ENCODE measurements at regions not wholly inside any gene's neighbourhood (a gene's known extent, or its start where the extent isn't known, plus 50 kb on each side); places are given as distances from the start of the nearest gene placed in this dataset.

DNA sequence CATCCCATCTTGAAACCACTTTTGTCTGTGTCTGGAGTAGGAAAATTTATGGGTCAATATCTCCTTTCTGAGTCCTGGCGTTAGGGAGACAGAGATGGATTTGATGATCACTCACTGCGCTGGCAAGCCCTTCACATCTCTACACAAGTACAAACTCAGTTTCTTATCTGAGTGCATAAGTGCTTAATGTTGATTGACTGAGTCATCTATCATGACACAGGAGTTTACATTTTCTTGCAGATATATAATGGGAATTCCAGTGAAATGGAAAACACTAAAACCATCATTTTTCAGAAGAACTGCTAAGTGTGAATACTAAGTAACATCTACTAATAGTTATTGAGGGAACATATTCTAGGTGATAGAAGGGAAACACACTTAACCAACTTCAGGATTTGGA, 763.9 kb upstream of the COBL start:
- H3K27me3 Mint-ChIP-seq (ENCODE audit: low read depth): no peaks in the 10 kb centered on the region
- TF ChIP-seq, protein P1, sequence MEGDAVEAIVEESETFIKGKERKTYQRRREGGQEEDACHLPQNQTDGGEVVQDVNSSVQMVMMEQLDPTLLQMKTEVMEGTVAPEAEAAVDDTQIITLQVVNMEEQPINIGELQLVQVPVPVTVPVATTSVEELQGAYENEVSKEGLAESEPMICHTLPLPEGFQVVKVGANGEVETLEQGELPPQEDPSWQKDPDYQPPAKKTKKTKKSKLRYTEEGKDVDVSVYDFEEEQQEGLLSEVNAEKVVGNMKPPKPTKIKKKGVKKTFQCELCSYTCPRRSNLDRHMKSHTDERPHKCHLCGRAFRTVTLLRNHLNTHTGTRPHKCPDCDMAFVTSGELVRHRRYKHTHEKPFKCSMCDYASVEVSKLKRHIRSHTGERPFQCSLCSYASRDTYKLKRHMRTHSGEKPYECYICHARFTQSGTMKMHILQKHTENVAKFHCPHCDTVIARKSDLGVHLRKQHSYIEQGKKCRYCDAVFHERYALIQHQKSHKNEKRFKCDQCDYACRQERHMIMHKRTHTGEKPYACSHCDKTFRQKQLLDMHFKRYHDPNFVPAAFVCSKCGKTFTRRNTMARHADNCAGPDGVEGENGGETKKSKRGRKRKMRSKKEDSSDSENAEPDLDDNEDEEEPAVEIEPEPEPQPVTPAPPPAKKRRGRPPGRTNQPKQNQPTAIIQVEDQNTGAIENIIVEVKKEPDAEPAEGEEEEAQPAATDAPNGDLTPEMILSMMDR (IDR thresholded peaks at IDR 0.05; ENCODE audit: unreplicated experiment in 3 of 3): no peak
- no peak overlapping the region for H3K4me3 Mint-ChIP-seq
- no peaks in the 10 kb centered on the region for H3K36me3 Mint-ChIP-seq (ENCODE audit: low read depth)
- H3K9me3 Mint-ChIP-seq: no peaks in the 10 kb centered on the region
- no peak overlapping the region for H3K27ac Mint-ChIP-seq
- H3K4me1 Mint-ChIP-seq: no peaks in the 10 kb centered on the region

GRCh38 chr7:52079726-52080125, 763.1 kb upstream of the COBL start:
- no peaks in the 10 kb centered on the region for H3K36me3 Mint-ChIP-seq (ENCODE audit: low read depth)
- H3K4me3 Mint-ChIP-seq: no peak overlapping the region
- TF ChIP-seq, protein P1 (IDR thresholded peaks at IDR 0.05; ENCODE audit: unreplicated experiment in 3 of 3): no peak
- H3K27me3 Mint-ChIP-seq (ENCODE audit: low read depth): no peaks in the 10 kb centered on the region
- H3K4me1 Mint-ChIP-seq: no peaks in the 10 kb centered on the region
- H3K9me3 Mint-ChIP-seq: no peaks in the 10 kb centered on the region
- no peak overlapping the region for H3K27ac Mint-ChIP-seq

DNA sequence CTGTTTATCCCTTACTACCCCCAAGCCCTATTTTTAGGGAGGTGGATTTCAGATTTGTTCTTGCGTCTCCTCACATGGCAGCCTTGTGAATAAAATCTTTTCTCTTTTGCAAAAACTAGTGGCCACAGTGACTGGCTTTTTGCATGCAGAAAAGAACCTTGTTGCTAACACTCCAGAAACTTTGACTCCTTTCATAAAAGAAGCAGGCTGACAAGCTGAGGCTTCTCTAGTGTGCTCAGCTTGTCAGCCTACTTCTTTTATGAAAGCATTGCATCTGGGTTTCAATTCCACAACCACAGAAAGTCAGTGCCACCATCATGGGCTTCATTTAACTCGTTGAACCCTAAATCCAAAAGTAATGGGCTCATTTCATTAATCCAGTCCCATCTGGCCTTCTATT, 761.0 kb upstream of the COBL start:
- Mint-ChIP-seq H3K9me3 (no peaks in the 10 kb centered on the region), H3K36me3 (ENCODE audit: low read depth) (no peaks in the 10 kb centered on the region), H3K27ac (no peak overlapping the region), H3K27me3 (ENCODE audit: low read depth) (no peaks in the 10 kb centered on the region), H3K4me1 (no peaks in the 10 kb centered on the region), H3K4me3 (no peak overlapping the region)
- TF ChIP-seq, protein P1 (IDR thresholded peaks at IDR 0.05; ENCODE audit: unreplicated experiment in 3 of 3): no peak

GRCh38 chr7:52074912-52075311, 758.3 kb upstream of the COBL start:
- Mint-ChIP-seq H3K27me3 (ENCODE audit: low read depth) (no peaks in the 10 kb centered on the region), H3K36me3 (ENCODE audit: low read depth) (no peaks in the 10 kb centered on the region), H3K4me3 (no peak overlapping the region), H3K9me3 (no peaks in the 10 kb centered on the region), H3K4me1 (no peaks in the 10 kb centered on the region), H3K27ac (no peak overlapping the region)
- TF ChIP-seq, protein P1 (IDR thresholded peaks at IDR 0.05; ENCODE audit: unreplicated experiment in 3 of 3): no peak

- Mint-ChIP-seq H3K36me3 (ENCODE audit: low read depth) (no peaks in the 10 kb centered on the region), H3K27ac (no peak overlapping the region), H3K4me3 (no peak overlapping the region), H3K9me3 (no peaks in the 10 kb centered on the region), H3K4me1 (no peaks in the 10 kb centered on the region), H3K27me3 (ENCODE audit: low read depth) (no peaks in the 10 kb centered on the region)
- TF ChIP-seq, protein P1 (IDR thresholded peaks at IDR 0.05; ENCODE audit: unreplicated experiment in 3 of 3): no peak
Observed at GRCh38 chr7:52074071-52074470, 757.5 kb upstream of the COBL start.

DNA sequence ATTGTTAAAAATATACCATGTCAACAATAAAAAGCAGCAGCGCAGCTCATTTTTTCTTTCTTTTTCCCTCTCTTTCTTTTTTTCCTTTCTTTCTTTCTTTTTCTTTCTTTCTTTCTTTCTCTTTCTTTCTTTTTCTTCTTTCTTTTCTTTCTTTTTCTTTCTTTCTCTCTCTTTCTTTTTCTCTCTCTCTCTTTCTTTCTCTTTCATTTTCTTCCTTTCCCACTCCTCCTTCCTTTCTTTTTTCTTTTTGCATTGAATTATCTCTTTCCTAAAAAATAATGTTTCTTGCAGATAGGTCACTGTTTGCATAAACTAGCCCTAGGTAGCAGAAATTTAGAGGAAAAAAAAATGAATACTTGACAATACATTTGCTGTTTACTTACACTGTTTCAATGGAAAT, 755.1 kb upstream of the COBL start:
- no peak overlapping the region for H3K4me3 Mint-ChIP-seq
- no peaks in the 10 kb centered on the region for H3K27me3 Mint-ChIP-seq (ENCODE audit: low read depth)
- H3K9me3 Mint-ChIP-seq: no peaks in the 10 kb centered on the region
- no peaks in the 10 kb centered on the region for H3K36me3 Mint-ChIP-seq (ENCODE audit: low read depth)
- no peaks in the 10 kb centered on the region for H3K4me1 Mint-ChIP-seq
- no peak overlapping the region for H3K27ac Mint-ChIP-seq
- TF ChIP-seq, protein P1 (IDR thresholded peaks at IDR 0.05; ENCODE audit: unreplicated experiment in 3 of 3): no peak
